ENCODE measurements at regions not wholly inside any gene's neighbourhood (a gene's known extent, or its start where the extent isn't known, plus 50 kb on each side); places are given as distances from the start of the nearest gene placed in this dataset.
"Not testable (repeated sequence)": the region's sequence is repeated elsewhere in the genome, so short reads cannot be mapped to it uniquely, and the experiment has no call there.

DNA sequence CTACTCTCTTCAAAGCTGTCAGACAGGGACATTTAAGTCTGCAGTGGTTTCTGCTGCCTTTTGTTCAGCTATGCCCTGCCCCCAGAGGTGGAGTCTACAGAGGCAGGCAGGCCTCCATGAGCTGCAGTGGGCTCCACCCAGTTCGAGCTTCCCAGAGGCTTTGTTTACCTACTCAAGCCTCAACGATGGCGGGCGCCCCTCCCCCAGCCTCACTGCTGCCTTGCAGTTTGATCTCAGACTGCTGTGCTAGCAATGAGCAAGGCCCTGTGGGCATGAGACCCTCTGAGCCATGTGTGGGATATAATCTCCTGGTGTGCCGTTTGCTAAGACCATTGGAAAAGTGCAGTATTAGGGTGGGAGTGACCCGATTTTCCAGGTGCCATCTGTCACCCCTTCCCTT is 82.5 kb upstream of the POC5 start:
- H3K4me3 Mint-ChIP-seq, result not testable (repeated sequence)

DNA sequence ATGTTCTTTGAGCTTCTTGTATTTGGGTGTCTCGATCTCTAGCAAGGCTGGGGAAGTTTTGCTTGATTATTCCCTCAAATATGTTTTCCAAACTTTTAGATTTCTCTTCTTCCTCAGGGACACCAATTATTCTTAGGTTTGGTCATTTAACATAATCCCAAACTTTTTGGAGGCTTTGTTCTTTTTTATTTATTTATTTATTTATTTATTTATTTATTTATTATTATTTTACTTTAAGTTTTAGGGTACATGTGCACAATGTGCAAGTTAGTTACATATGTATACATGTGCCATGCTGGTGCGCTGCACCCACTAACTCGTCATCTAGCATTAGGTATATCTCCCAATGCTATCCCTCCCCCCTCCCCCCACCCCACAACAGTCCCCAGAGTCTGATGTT is 52.1 kb upstream of the POC5 start:
- CTCF ChIA-PET; H3K4me3 Mint-ChIP-seq; DNase-seq; H3K27me3 Mint-ChIP-seq; H3K27ac Mint-ChIP-seq; H3K4me1 Mint-ChIP-seq; POLR2A ChIA-PET; H3K9me3 Mint-ChIP-seq; H3K36me3 Mint-ChIP-seq (ENCODE audit: low read depth): not testable (repeated sequence)

More for the DNA sequence above, 82.5 kb upstream of the POC5 start:
- DNase-seq; CTCF ChIA-PET; H3K9me3 Mint-ChIP-seq; H3K4me1 Mint-ChIP-seq; H3K27ac Mint-ChIP-seq; POLR2A ChIA-PET; H3K27me3 Mint-ChIP-seq; H3K36me3 Mint-ChIP-seq (ENCODE audit: low read depth): not testable (repeated sequence)

Measured in activated CD4-positive, alpha-beta T cell treated with anti-CD3 and anti-CD28 coated beads, Interleukin-2, amount 10 ng/mL, durations not matched to agents 7 days and 5 days (primary cell).